ENCODE measurements at regions not wholly inside any gene's neighbourhood (a gene's known extent, or its start where the extent isn't known, plus 50 kb on each side); places are given as distances from the start of the nearest gene placed in this dataset.

DNA sequence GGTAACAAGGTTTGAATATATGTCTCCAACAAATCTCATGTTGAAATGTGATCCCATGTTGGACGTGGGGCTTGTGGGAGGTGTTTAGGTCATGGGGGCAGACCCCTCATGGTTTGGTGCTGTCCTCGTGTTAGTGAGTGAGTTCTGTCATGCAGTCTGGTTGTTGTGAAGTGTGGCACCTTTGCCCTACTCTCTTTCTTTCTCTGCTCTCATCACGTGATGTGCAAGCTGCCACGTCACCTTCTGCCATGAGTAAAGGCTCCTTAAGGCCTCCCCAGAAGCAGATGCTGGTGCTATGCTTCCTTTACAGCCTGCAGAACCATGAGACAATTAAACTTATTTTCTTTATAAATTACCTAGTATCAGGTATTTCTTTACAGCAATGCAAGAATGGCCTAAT is 218.3 kb downstream of the NXPE2 start:
- TF ChIP-seq, protein P1, sequence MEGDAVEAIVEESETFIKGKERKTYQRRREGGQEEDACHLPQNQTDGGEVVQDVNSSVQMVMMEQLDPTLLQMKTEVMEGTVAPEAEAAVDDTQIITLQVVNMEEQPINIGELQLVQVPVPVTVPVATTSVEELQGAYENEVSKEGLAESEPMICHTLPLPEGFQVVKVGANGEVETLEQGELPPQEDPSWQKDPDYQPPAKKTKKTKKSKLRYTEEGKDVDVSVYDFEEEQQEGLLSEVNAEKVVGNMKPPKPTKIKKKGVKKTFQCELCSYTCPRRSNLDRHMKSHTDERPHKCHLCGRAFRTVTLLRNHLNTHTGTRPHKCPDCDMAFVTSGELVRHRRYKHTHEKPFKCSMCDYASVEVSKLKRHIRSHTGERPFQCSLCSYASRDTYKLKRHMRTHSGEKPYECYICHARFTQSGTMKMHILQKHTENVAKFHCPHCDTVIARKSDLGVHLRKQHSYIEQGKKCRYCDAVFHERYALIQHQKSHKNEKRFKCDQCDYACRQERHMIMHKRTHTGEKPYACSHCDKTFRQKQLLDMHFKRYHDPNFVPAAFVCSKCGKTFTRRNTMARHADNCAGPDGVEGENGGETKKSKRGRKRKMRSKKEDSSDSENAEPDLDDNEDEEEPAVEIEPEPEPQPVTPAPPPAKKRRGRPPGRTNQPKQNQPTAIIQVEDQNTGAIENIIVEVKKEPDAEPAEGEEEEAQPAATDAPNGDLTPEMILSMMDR (IDR thresholded peaks at IDR 0.05), result no peak
- TF ChIP-seq EZH2phosphoT487 (IDR thresholded peaks at IDR 0.05), result no peak

Data from neural progenitor cell (in vitro differentiated cells).